ENCODE measurements at regions not wholly inside any gene's neighbourhood (a gene's known extent, or its start where the extent isn't known, plus 50 kb on each side); places are given as distances from the start of the nearest gene placed in this dataset.

GRCh38 chr21:28148400-28149064, 844.1 kb downstream of the LTN1 start:
- Histone ChIP-seq H3F3A (ENCODE audit: control insufficient read depth, insufficient read depth) (no peaks in the 10 kb centered on the region), H3K9me2 (replicated peaks; ENCODE audit: control insufficient read depth, low read length) (no peaks in the 10 kb centered on the region), H3K4me2 (ENCODE audit: low read length) (no peak overlapping the region), H3K36me3 (ENCODE audit: control insufficient read depth, low read length) (no peaks in the 10 kb centered on the region), H3K79me2 (ENCODE audit: control insufficient read depth, low read length) (no peaks in the 10 kb centered on the region), H3K9me3 (ENCODE audit: control insufficient read depth, insufficient read depth, low read length) (no peaks in the 10 kb centered on the region), H3K4me3 (ENCODE audit: low read length) (no peak overlapping the region), H3K27ac (ENCODE audit: low read depth, low read length) (no peak overlapping the region), H3K27me3 (ENCODE audit: control insufficient read depth, low read length) (no peaks in the 10 kb centered on the region), H4K20me1 (ENCODE audit: control insufficient read depth, insufficient read depth, low read depth, low read length) (no peaks in the 10 kb centered on the region), H3K4me1 (ENCODE audit: control insufficient read depth, low read length) (no peaks in the 10 kb centered on the region)
- TF ChIP-seq CTCF (IDR thresholded peaks at IDR 0.05; ENCODE audit: low read depth, low read length, poor library complexity, severe bottlenecking) (no peak), EZH2phosphoT487 (IDR thresholded peaks at IDR 0.05; ENCODE audit: borderline replicate concordance, low read length) (no peak)

- H3K36me3 ChIP-seq (ENCODE audit: control insufficient read depth, low read length), result no peaks in the 10 kb centered on the region
- H3K4me1 ChIP-seq (ENCODE audit: control insufficient read depth, low read length), result no peaks in the 10 kb centered on the region
- H3F3A ChIP-seq (ENCODE audit: control insufficient read depth, insufficient read depth), result no peaks in the 10 kb centered on the region
- no peak overlapping the region for H3K27ac ChIP-seq (ENCODE audit: low read depth, low read length)
- TF ChIP-seq CTCF (IDR thresholded peaks at IDR 0.05; ENCODE audit: low read depth, low read length, poor library complexity, severe bottlenecking), result no peak
- TF ChIP-seq EZH2phosphoT487 (IDR thresholded peaks at IDR 0.05; ENCODE audit: borderline replicate concordance, low read length), result no peak
- no peak overlapping the region for H3K4me3 ChIP-seq (ENCODE audit: low read length)
- no peak overlapping the region for H3K4me2 ChIP-seq (ENCODE audit: low read length)
- no peaks in the 10 kb centered on the region for H3K9me2 ChIP-seq (replicated peaks; ENCODE audit: control insufficient read depth, low read length)
- H3K27me3 ChIP-seq (ENCODE audit: control insufficient read depth, low read length), result no peaks in the 10 kb centered on the region
- no peaks in the 10 kb centered on the region for H3K9me3 ChIP-seq (ENCODE audit: control insufficient read depth, insufficient read depth, low read length)
- H3K79me2 ChIP-seq (ENCODE audit: control insufficient read depth, low read length), result no peaks in the 10 kb centered on the region
- no peaks in the 10 kb centered on the region for H4K20me1 ChIP-seq (ENCODE audit: control insufficient read depth, insufficient read depth, low read depth, low read length)
Measured at GRCh38 chr21:28144653-28145052, 848.0 kb downstream of the LTN1 start.

- Histone ChIP-seq H3K27ac (ENCODE audit: low read depth, low read length) (no peak overlapping the region), H3K79me2 (ENCODE audit: control insufficient read depth, low read length) (no peaks in the 10 kb centered on the region), H3K36me3 (ENCODE audit: control insufficient read depth, low read length) (no peaks in the 10 kb centered on the region), H4K20me1 (ENCODE audit: control insufficient read depth, insufficient read depth, low read depth, low read length) (no peaks in the 10 kb centered on the region), H3K9me3 (ENCODE audit: control insufficient read depth, insufficient read depth, low read length) (no peaks in the 10 kb centered on the region), H3K4me1 (ENCODE audit: control insufficient read depth, low read length) (no peaks in the 10 kb centered on the region), H3K9me2 (replicated peaks; ENCODE audit: control insufficient read depth, low read length) (no peaks in the 10 kb centered on the region), H3K27me3 (ENCODE audit: control insufficient read depth, low read length) (no peaks in the 10 kb centered on the region), H3K4me3 (ENCODE audit: low read length) (no peak overlapping the region), H3K4me2 (ENCODE audit: low read length) (no peak overlapping the region), H3F3A (ENCODE audit: control insufficient read depth, insufficient read depth) (no peaks in the 10 kb centered on the region)
- TF ChIP-seq EZH2phosphoT487 (IDR thresholded peaks at IDR 0.05; ENCODE audit: borderline replicate concordance, low read length) (no peak), CTCF (IDR thresholded peaks at IDR 0.05; ENCODE audit: low read depth, low read length, poor library complexity, severe bottlenecking) (no peak)
Measured at GRCh38 chr21:28144089-28144488, 848.6 kb downstream of the LTN1 start.
